ENCODE measurements at regions not wholly inside any gene's neighbourhood (a gene's known extent, or its start where the extent isn't known, plus 50 kb on each side); places are given as distances from the start of the nearest gene placed in this dataset.

DNA sequence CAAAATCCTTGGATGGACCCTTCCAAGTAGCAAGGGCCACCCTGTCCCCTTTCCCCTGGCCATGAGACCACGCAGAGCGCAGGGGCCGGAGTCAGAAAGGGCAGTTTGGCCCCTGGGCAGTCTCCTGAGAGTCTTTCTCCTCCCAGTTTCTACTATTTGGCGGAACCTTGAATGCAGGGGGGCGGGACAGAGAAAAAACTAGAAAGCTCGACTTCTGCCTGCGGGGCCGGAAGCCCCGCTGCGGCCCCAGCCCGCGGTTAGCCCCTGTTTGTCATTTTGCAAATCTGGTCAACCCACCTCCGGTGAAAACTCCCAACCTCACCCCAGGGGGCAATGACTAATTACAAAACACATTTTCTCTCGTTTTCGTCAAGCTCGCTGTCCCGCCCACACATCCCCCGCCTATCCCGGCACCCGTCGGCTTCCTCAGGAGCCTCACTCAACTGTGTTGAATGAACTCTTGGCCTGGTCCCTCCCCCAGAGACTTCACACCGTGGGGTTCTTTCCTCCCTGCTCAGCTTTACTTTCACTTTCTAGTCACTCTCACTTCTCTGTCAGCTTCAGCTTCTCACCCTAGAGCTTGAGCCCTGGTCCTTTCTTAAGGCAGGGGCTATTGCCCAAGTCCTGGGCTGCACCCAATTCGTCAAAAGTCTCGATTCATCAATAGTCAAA lies 66.7 kb downstream of the IRF2BPL start (continued):
- peak; percentile 32; the same call in 1 of the 2 replicates for TF ChIP-seq SMC3 (IDR thresholded peaks at IDR 0.05; ENCODE audit: borderline replicate concordance, low read length)
- TF ChIP-seq CHD4 (IDR thresholded peaks at IDR 0.05), result no peak
- peak; percentile 52; the same call in 1 of the 2 replicates for TF ChIP-seq RBBP5 (conservative IDR thresholded peaks at IDR 0.05)
- no peak for TF ChIP-seq NFYB (IDR thresholded peaks at IDR 0.05; ENCODE audit: insufficient read depth, low read depth, low read length)
- TF ChIP-seq FOXM1 (IDR thresholded peaks at IDR 0.05; ENCODE audit: low read depth, low read length), result no peak
- peak; percentile 98 for TF ChIP-seq NR2F1 (conservative IDR thresholded peaks at IDR 0.05)
- TF ChIP-seq SMAD1 (IDR thresholded peaks at IDR 0.05; ENCODE audit: low read depth, partially characterized antibody), result peak; percentile 66
- peak; percentile 42; the same call in 1 of the 2 replicates for TF ChIP-seq POLR2A (IDR thresholded peaks at IDR 0.05; ENCODE audit: low read depth, low read length)
- TF ChIP-seq ZBED1 (IDR thresholded peaks at IDR 0.05; ENCODE audit: borderline replicate concordance), result peak; percentile 89; the same call in 1 of the 2 replicates
- TF ChIP-seq ZZZ3 (IDR thresholded peaks at IDR 0.05; ENCODE audit: control insufficient read depth, insufficient read length, low read depth), result no peak
- TF ChIP-seq, protein P1, sequence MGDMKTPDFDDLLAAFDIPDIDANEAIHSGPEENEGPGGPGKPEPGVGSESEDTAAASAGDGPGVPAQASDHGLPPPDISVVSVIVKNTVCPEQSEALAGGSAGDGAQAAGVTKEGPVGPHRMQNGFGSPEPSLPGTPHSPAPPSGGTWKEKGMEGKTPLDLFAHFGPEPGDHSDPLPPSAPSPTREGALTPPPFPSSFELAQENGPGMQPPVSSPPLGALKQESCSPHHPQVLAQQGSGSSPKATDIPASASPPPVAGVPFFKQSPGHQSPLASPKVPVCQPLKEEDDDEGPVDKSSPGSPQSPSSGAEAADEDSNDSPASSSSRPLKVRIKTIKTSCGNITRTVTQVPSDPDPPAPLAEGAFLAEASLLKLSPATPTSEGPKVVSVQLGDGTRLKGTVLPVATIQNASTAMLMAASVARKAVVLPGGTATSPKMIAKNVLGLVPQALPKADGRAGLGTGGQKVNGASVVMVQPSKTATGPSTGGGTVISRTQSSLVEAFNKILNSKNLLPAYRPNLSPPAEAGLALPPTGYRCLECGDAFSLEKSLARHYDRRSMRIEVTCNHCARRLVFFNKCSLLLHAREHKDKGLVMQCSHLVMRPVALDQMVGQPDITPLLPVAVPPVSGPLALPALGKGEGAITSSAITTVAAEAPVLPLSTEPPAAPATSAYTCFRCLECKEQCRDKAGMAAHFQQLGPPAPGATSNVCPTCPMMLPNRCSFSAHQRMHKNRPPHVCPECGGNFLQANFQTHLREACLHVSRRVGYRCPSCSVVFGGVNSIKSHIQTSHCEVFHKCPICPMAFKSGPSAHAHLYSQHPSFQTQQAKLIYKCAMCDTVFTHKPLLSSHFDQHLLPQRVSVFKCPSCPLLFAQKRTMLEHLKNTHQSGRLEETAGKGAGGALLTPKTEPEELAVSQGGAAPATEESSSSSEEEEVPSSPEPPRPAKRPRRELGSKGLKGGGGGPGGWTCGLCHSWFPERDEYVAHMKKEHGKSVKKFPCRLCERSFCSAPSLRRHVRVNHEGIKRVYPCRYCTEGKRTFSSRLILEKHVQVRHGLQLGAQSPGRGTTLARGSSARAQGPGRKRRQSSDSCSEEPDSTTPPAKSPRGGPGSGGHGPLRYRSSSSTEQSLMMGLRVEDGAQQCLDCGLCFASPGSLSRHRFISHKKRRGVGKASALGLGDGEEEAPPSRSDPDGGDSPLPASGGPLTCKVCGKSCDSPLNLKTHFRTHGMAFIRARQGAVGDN (IDR thresholded peaks at IDR 0.05), result peak; percentile 25; the same call in 1 of the 2 replicates
- peak; percentile 34; the same call in 1 of the 2 replicates for TF ChIP-seq SMARCA5 (IDR thresholded peaks at IDR 0.05)
- TF ChIP-seq, protein P2, sequence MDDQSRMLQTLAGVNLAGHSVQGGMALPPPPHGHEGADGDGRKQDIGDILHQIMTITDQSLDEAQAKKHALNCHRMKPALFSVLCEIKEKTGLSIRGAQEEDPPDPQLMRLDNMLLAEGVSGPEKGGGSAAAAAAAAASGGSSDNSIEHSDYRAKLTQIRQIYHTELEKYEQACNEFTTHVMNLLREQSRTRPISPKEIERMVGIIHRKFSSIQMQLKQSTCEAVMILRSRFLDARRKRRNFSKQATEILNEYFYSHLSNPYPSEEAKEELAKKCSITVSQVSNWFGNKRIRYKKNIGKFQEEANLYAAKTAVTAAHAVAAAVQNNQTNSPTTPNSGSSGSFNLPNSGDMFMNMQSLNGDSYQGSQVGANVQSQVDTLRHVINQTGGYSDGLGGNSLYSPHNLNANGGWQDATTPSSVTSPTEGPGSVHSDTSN (IDR thresholded peaks at IDR 0.05; ENCODE audit: insufficient replicate concordance, low read depth, low read length), result peak; percentile 38
- no peak; the same call in 1 of the 2 replicates for TF ChIP-seq STAT3 (IDR thresholded peaks at IDR 0.05; ENCODE audit: low read depth, low read length)
- TF ChIP-seq MYC (IDR thresholded peaks at IDR 0.05; ENCODE audit: insufficient read depth, insufficient read length, insufficient replicate concordance, low read length, severe bottlenecking), result no peak
- TF ChIP-seq HCFC1 (IDR thresholded peaks at IDR 0.05; ENCODE audit: low read length), result 0 out of 2 replicates have a peak, but pooled peaks have one; percentile 17
- TF ChIP-seq POLR2AphosphoS5 (IDR thresholded peaks at IDR 0.05; ENCODE audit: low read length), result peak; percentile 74; the same call in 1 of the 2 replicates
- TF ChIP-seq DPF2 (IDR thresholded peaks at IDR 0.05), result peak; percentile 98
- TF ChIP-seq, protein P3, sequence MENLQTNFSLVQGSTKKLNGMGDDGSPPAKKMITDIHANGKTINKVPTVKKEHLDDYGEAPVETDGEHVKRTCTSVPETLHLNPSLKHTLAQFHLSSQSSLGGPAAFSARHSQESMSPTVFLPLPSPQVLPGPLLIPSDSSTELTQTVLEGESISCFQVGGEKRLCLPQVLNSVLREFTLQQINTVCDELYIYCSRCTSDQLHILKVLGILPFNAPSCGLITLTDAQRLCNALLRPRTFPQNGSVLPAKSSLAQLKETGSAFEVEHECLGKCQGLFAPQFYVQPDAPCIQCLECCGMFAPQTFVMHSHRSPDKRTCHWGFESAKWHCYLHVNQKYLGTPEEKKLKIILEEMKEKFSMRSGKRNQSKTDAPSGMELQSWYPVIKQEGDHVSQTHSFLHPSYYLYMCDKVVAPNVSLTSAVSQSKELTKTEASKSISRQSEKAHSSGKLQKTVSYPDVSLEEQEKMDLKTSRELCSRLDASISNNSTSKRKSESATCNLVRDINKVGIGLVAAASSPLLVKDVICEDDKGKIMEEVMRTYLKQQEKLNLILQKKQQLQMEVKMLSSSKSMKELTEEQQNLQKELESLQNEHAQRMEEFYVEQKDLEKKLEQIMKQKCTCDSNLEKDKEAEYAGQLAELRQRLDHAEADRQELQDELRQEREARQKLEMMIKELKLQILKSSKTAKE (IDR thresholded peaks at IDR 0.05; ENCODE audit: low read depth, poor library complexity, severe bottlenecking), result peak; percentile 99
- TF ChIP-seq, protein P4, sequence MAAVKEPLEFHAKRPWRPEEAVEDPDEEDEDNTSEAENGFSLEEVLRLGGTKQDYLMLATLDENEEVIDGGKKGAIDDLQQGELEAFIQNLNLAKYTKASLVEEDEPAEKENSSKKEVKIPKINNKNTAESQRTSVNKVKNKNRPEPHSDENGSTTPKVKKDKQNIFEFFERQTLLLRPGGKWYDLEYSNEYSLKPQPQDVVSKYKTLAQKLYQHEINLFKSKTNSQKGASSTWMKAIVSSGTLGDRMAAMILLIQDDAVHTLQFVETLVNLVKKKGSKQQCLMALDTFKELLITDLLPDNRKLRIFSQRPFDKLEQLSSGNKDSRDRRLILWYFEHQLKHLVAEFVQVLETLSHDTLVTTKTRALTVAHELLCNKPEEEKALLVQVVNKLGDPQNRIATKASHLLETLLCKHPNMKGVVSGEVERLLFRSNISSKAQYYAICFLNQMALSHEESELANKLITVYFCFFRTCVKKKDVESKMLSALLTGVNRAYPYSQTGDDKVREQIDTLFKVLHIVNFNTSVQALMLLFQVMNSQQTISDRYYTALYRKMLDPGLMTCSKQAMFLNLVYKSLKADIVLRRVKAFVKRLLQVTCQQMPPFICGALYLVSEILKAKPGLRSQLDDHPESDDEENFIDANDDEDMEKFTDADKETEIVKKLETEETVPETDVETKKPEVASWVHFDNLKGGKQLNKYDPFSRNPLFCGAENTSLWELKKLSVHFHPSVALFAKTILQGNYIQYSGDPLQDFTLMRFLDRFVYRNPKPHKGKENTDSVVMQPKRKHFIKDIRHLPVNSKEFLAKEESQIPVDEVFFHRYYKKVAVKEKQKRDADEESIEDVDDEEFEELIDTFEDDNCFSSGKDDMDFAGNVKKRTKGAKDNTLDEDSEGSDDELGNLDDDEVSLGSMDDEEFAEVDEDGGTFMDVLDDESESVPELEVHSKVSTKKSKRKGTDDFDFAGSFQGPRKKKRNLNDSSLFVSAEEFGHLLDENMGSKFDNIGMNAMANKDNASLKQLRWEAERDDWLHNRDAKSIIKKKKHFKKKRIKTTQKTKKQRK (IDR thresholded peaks at IDR 0.05; ENCODE audit: low read depth, low read length), result no peak

Measured in GM12878 (cell line).